SIG-M5 treated with dmso at 0.1 percent for 504 hours (cell line): ENCODE measurements at regions not wholly inside any gene's neighbourhood (a gene's known extent, or its start where the extent isn't known, plus 50 kb on each side); places are given as distances from the start of the nearest gene placed in this dataset.
"Not testable (repeated sequence)": the region's sequence is repeated elsewhere in the genome, so short reads cannot be mapped to it uniquely, and the experiment has no call there.

Experiments used
- DNase-seq: peaks from one replicate; lab custom pipeline; 2025; ENCODE audit not compliant: unreplicated experiment; lab: John Stamatoyannopoulos, UW

- DNase-seq = no peak
Measured at GRCh38 chr16:63672493-63672892, 1449.4 kb downstream of the CDH11 start.

- no peak for DNase-seq
Measured at GRCh38 chr16:63663155-63663554, 1458.7 kb downstream of the CDH11 start.

GRCh38 chr16:63655846-63656245 is 1466.0 kb downstream of the CDH11 start:
- DNase-seq = no peak

GRCh38 chr16:63653044-63653839 is 1468.6 kb downstream of the CDH11 start:
- no peak for DNase-seq

- no peak for DNase-seq
Measured at GRCh38 chr16:63652091-63652490, 1469.8 kb downstream of the CDH11 start.

GRCh38 chr16:63650550-63650949 is 1471.3 kb downstream of the CDH11 start:
- no peak for DNase-seq

GRCh38 chr16:63633706-63634445 is 1488.0 kb downstream of the CDH11 start:
- not testable (repeated sequence) for DNase-seq

GRCh38 chr16:63629272-63629671 is 1492.6 kb downstream of the CDH11 start:
- no peak for DNase-seq

- no peak for DNase-seq
Measured at GRCh38 chr16:63628812-63629211, 1493.1 kb downstream of the CDH11 start.

GRCh38 chr16:63625126-63625525 is 1496.7 kb downstream of the CDH11 start:
- DNase-seq = no peak

GRCh38 chr16:63623551-63624039 is 1498.3 kb downstream of the CDH11 start:
- DNase-seq = no peak

GRCh38 chr16:63618896-63619485 is 1502.9 kb downstream of the CDH11 start:
- no peak for DNase-seq

- DNase-seq = no peak
Measured at GRCh38 chr16:63617990-63618763, 1503.7 kb downstream of the CDH11 start.

- DNase-seq = no peak
Measured at GRCh38 chr16:63617047-63617989, 1504.5 kb downstream of the CDH11 start.

GRCh38 chr16:63614429-63614828 is 1507.4 kb downstream of the CDH11 start:
- no peak for DNase-seq

GRCh38 chr16:63613701-63614100 is 1508.2 kb downstream of the CDH11 start:
- no peak for DNase-seq

GRCh38 chr16:63612462-63613227 is 1509.2 kb downstream of the CDH11 start:
- no peak for DNase-seq

- DNase-seq = no peak
Measured at GRCh38 chr16:63606778-63607177, 1515.1 kb downstream of the CDH11 start.
